HEK293 (cell line): ENCODE measurements at regions not wholly inside any gene's neighbourhood (a gene's known extent, or its start where the extent isn't known, plus 50 kb on each side); places are given as distances from the start of the nearest gene placed in this dataset.

ENCODE experiments used
- ATF2 ChIP-seq: fragments of 450-650 bp; formaldehyde crosslinking; IDR thresholded peaks from 2 replicates; pipeline ENCODE4 v1.5.1; 2016; ENCODE audit warnings: missing biosample characterization, missing genetic modification characterization, low read depth
- GLIS1 ChIP-seq: fragments of 450-650 bp; formaldehyde crosslinking; IDR thresholded peaks from 2 replicates; pipeline ENCODE4 v1.5.1; 2016; ENCODE audit warnings: missing biosample characterization, missing genetic modification characterization
- ZNF121 ChIP-seq: fragments of 450-650 bp; formaldehyde crosslinking; IDR thresholded peaks from 2 replicates; pipeline ENCODE4 v1.5.1; 2016; ENCODE audit warnings: missing biosample characterization, missing genetic modification characterization
- ZNF677 ChIP-seq: fragments of 450-650 bp; IDR thresholded peaks from 2 replicates; pipeline ENCODE4 v1.5.0; 2018; ENCODE audit warnings: missing biosample characterization, mild to moderate bottlenecking, missing genetic modification characterization, moderate library complexity
- TF ChIP-seq, protein P1 (sequence below): fragments of 450-650 bp; formaldehyde crosslinking; IDR thresholded peaks from 2 replicates; pipeline ENCODE4 v1.5.1; 2016; ENCODE audit warnings: missing biosample characterization, missing genetic modification characterization

DNA sequence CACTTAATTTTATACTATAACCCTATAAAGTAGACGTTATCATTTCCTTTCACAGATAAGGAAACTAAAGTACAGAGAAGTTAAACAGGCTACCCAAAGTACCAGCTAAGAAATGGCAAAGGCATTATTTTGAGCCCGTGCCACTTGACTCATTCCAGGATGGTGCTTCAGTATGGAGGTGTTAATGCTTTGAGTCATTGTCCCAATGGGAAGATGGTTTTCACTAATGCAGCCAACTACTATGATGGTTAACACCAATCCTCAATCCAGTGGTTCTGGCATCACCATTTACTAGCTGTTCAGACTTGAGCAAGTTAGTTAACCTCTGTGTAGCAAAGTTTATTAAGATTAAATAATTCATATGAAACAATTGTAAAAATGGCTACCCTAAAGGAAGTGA is 123.1 kb upstream of the SLC5A12 start:
- TF ChIP-seq, protein P1, sequence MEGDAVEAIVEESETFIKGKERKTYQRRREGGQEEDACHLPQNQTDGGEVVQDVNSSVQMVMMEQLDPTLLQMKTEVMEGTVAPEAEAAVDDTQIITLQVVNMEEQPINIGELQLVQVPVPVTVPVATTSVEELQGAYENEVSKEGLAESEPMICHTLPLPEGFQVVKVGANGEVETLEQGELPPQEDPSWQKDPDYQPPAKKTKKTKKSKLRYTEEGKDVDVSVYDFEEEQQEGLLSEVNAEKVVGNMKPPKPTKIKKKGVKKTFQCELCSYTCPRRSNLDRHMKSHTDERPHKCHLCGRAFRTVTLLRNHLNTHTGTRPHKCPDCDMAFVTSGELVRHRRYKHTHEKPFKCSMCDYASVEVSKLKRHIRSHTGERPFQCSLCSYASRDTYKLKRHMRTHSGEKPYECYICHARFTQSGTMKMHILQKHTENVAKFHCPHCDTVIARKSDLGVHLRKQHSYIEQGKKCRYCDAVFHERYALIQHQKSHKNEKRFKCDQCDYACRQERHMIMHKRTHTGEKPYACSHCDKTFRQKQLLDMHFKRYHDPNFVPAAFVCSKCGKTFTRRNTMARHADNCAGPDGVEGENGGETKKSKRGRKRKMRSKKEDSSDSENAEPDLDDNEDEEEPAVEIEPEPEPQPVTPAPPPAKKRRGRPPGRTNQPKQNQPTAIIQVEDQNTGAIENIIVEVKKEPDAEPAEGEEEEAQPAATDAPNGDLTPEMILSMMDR (tag by site-specific recombination) = no peak
- no peak for TF ChIP-seq ATF2
- TF ChIP-seq GLIS1 (tag by site-specific recombination) = no peak
- no peak for TF ChIP-seq ZNF121 (tag by site-specific recombination)
- TF ChIP-seq ZNF677 = no peak
